Panc1 (cell line): ENCODE measurements at regions not wholly inside any gene's neighbourhood (a gene's known extent, or its start where the extent isn't known, plus 50 kb on each side); places are given as distances from the start of the nearest gene placed in this dataset.

Source experiments
- ATAC-seq: fragments of 200-7000 bp; cut with Tn5 transposase; 2 replicates; pipeline ENCODE4 v1.9.1; 2020; ENCODE audit warnings: mild to moderate bottlenecking, moderate library complexity
- BruUV-seq: library from RNA; stranded (reverse); fragments of 400-500 nt; replicated peaks from 2 replicates; lab custom pipeline; 2021; lab: Mats Ljungman, UMichigan
- CTCF ChIA-PET: fragments of 300-600 bp; sonication (Branson Sonifier 250); formaldehyde crosslinking; loops from one replicate; lab custom pipeline; 2022; ENCODE audit warnings: antibody characterized with exemption; lab: Charles Lee
- POLR2A ChIA-PET: fragments of 300-600 bp; sonication (Branson Sonifier 250); formaldehyde crosslinking; loops from one replicate; lab custom pipeline; 2022; ENCODE audit warnings: antibody characterized with exemption; lab: Charles Lee
- DNase-seq: peaks from one replicate; pipeline ENCODE4 v3.0.0-alpha.2; 2010; ENCODE audit warnings: low read depth, low spot score
- H3K27ac ChIP-seq: 2 replicates; pipeline ENCODE4 v1.5.1; 2011; ENCODE audit warnings: mild to moderate bottlenecking, low read length, inconsistent platforms
- H3K27me3 ChIP-seq: fragments of 200-500 bp; sonication (Bioruptor generic); 2 replicates; pipeline ENCODE4 v1.6.0; 2014; ENCODE audit warnings: low read length, inconsistent platforms; ENCODE audit not compliant: control insufficient read depth, insufficient read depth
- H3K36me3 ChIP-seq: fragments of 200-500 bp; sonication (Bioruptor generic); 2 replicates; pipeline ENCODE4 v1.5.1; 2014; ENCODE audit warnings: inconsistent platforms, mild to moderate bottlenecking, low read length, moderate library complexity; ENCODE audit not compliant: control insufficient read depth, insufficient read depth
- H3K4me1 ChIP-seq: 2 replicates; pipeline ENCODE4 v1.5.1; 2011; ENCODE audit warnings: inconsistent platforms, mild to moderate bottlenecking, low read length, moderate library complexity; ENCODE audit not compliant: control insufficient read depth, insufficient read depth
- H3K4me3 ChIP-seq, 2 experiments: 2 replicates each; pipeline ENCODE4 v1.5.1; 2011 to 2012; ENCODE audit warnings: low read depth in 2 of 2, low read length in 2 of 2, mild to moderate bottlenecking in 2 of 2, inconsistent platforms in 1 of 2, moderate library complexity in 1 of 2
- H3K9me3 ChIP-seq: fragments of 200-500 bp; sonication (Bioruptor generic); 2 replicates; pipeline ENCODE4 v1.5.1; 2014; ENCODE audit warnings: low read depth, mild to moderate bottlenecking, inconsistent platforms, low read length, moderate library complexity; ENCODE audit not compliant: control insufficient read depth, insufficient read depth
- CTCF ChIP-seq: fragments of 450-650 bp; IDR thresholded peaks from 2 replicates; pipeline ENCODE4 v1.5.1; 2017; ENCODE audit warnings: mild to moderate bottlenecking
- POLR2AphosphoS5 ChIP-seq: IDR thresholded peaks from 2 replicates; pipeline ENCODE4 v1.6.1; 2012; ENCODE audit warnings: mild to moderate bottlenecking, low read depth, low read length, moderate library complexity
- REST ChIP-seq, 2 experiments: IDR thresholded peaks; 2 replicates each; pipeline ENCODE4 v1.6.1; 2011 to 2012; ENCODE audit warnings: low read depth in 2 of 2, control low read depth in 1 of 2, low read length in 1 of 2, mild to moderate bottlenecking in 1 of 2, moderate library complexity in 1 of 2; ENCODE audit not compliant: insufficient read depth in 1 of 2
- SIN3A ChIP-seq: IDR thresholded peaks from 2 replicates; pipeline ENCODE4 v1.6.1; 2012; ENCODE audit warnings: low read depth, mild to moderate bottlenecking, low read length, moderate library complexity, borderline replicate concordance; ENCODE audit not compliant: insufficient read depth
- TCF7L2 ChIP-seq: IDR thresholded peaks from 2 replicates; pipeline ENCODE4 v1.6.1; 2011; ENCODE audit warnings: mild to moderate bottlenecking, low read depth, low read length, inconsistent platforms
- in situ Hi-C: cut with HindIII; loops from 2 replicates; pipeline ENCODE4 v1.10.0; 2016; ENCODE audit warnings: low sequenced_read_pairs, low pct_unique_long_range_greater_than_20kb
- intact Hi-C: fragments of 100-400 bp; cut with micrococcal nuclease; formaldehyde crosslinking; loops from one replicate; pipeline ENCODE4 v1.10.0; 2022; ENCODE audit not compliant: unreplicated experiment

- ChIA-PET POLR2A (no interaction called here), CTCF (interaction anchor here (0.6 kb wide), 1 partner anchor 57 kb away, joined by 5 read pairs; no protein-coding TSS in a partner anchor)
- Histone ChIP-seq H3K27ac (no peak overlapping the region), H3K4me1 (no peaks in the 10 kb centered on the region), H3K4me3 (no peak overlapping the region), H3K9me3 (no peaks in the 10 kb centered on the region), H3K36me3 (no peaks in the 10 kb centered on the region), H3K27me3 (no peaks in the 10 kb centered on the region)
- intact Hi-C loops = no loop called here
- in situ Hi-C loops = no loop called here
- DNase-seq (no peak), ATAC-seq (no peak)
- no TSS peak for BruUV-seq
- no peak for TF ChIP-seq SIN3A
- TF ChIP-seq TCF7L2 = no peak
- TF ChIP-seq POLR2AphosphoS5 = no peak
- TF ChIP-seq CTCF = no peak
- TF ChIP-seq REST (IDR thresholded peaks at IDR 0.05; ENCODE audit: insufficient read depth in 1 of 2, low read depth in 2 of 2, low read length in 1 of 2) = no peak
These were observed 404.7 kb downstream of the NEBL start for GRCh38 chr10:20492447-20492846.

GRCh38 chr10:20489961-20490360 is 407.1 kb downstream of the NEBL start:
- Histone ChIP-seq H3K9me3 (no peaks in the 10 kb centered on the region), H3K4me3 (no peak overlapping the region), H3K27ac (no peak overlapping the region), H3K4me1 (no peaks in the 10 kb centered on the region), H3K27me3 (no peaks in the 10 kb centered on the region), H3K36me3 (no peaks in the 10 kb centered on the region)
- no TSS peak for BruUV-seq
- ChIA-PET CTCF (no interaction called here), POLR2A (no interaction called here)
- DNase-seq (no peak), ATAC-seq (no peak)
- intact Hi-C loops (no loop called here), in situ Hi-C loops (no loop called here)
- TF ChIP-seq REST (IDR thresholded peaks at IDR 0.05; ENCODE audit: insufficient read depth in 1 of 2, low read depth in 2 of 2, low read length in 1 of 2) = no peak
- TF ChIP-seq SIN3A = no peak
- no peak for TF ChIP-seq POLR2AphosphoS5
- TF ChIP-seq CTCF = no peak
- TF ChIP-seq TCF7L2 = no peak
